ENCODE measurements at regions not wholly inside any gene's neighbourhood (a gene's known extent, or its start where the extent isn't known, plus 50 kb on each side); places are given as distances from the start of the nearest gene placed in this dataset.

DNA sequence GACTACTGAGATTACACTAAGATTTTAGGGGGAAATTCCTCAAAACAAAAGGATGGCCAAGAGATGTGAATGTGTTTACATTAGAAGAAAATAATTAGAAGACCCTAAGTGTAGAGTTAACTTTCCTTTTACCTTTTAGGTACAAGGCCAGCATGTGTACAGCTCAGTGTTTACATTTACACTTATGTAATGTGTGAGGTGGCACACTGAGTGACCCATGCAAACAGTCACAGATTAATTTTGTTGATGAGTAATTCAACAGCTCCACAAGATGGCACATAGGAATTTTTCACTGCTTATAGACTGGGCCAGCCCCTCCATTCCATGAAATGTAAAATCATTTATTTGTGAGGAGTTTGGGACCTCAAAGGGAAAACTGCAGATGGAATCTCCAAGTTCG lies 90.1 kb upstream of the SLC12A2 start:
- H3K27ac ChIP-seq, result no peak overlapping the region
- H3K4me3 ChIP-seq, result no peak overlapping the region
- peaks cover 13% of the 10 kb centered on the region for H3K4me1 ChIP-seq
- H3K4me2 ChIP-seq, result peak overlapping the region; percentile 11; the same call in 1 of the 3 replicates
- DNase-seq (ENCODE audit: low read depth in 1 of 2, low spot score in 1 of 2) (no peak), FAIRE-seq (no peak), ATAC-seq (no peak)
- ChIA-PET POLR2A (no interaction called here), CTCF (no interaction called here)
- H3K9me3 ChIP-seq, result no peaks in the 10 kb centered on the region
- TF ChIP-seq ZSCAN20 (CRISPR knock-in tag; IDR thresholded peaks at IDR 0.05) (no peak), REST (IDR thresholded peaks at IDR 0.05) (no peak), RAD21 (conservative IDR thresholded peaks at IDR 0.05 in 1 of 2, IDR thresholded peaks at IDR 0.05 in 1 of 2) (no peak), RNF2 (IDR thresholded peaks at IDR 0.05; ENCODE audit: borderline replicate concordance, low read depth) (no peak), POLR2A (IDR thresholded peaks at IDR 0.05; ENCODE audit: low read length) (no peak), NR3C1 (IDR thresholded peaks at IDR 0.05) (no peak), KDM5A (IDR thresholded peaks at IDR 0.05) (no peak), ZC3H11A (IDR thresholded peaks at IDR 0.05) (no peak), HMGXB4 (CRISPR knock-in tag; IDR thresholded peaks at IDR 0.05; ENCODE audit: borderline replicate concordance) (no peak), TFCP2L1 (CRISPR knock-in tag; IDR thresholded peaks at IDR 0.05) (no peak), JUN (IDR thresholded peaks at IDR 0.05) (no peak), FOSB (CRISPR knock-in tag; IDR thresholded peaks at IDR 0.05) (no peak), CTCF (IDR thresholded peaks at IDR 0.05) (no peak), HOXB5 (CRISPR knock-in tag; IDR thresholded peaks at IDR 0.05) (no peak)
- TF ChIP-seq, protein P1, sequence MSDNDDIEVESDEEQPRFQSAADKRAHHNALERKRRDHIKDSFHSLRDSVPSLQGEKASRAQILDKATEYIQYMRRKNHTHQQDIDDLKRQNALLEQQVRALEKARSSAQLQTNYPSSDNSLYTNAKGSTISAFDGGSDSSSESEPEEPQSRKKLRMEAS (IDR thresholded peaks at IDR 0.05), result no peak
- 100% methylated on average over 1 of the region's 1 CpG for WGBS (ENCODE audit: missing lambda C conversion rate)

DNA sequence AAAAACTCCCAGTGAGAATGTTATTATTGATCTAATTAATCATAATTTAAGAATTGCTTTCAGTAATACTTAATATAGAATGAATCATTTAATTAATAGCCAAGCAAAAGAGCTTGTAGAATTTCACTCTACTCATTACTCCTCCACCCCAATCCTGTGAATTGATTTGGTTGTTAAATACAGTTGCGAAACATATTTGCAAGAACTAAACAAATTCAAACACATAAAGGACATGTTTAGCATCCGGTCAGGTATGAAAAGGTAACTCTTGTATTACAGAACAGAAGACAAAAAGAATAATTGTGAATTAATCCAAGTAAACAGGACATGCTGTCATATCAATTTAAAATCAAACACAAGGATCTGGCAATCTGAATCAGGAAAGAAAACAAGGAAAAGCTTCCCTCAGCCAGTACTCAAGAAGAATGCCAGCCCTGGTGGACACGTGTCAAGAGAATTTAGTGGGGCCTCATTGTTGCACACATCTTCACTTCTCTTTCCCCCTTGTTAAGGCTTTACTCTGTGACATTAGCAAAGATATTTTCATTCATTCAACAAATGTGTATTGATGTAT lies 89.4 kb upstream of the SLC12A2 start:
- no peak overlapping the region for H3K4me3 ChIP-seq
- ChIA-PET POLR2A (no interaction called here), CTCF (no interaction called here)
- FAIRE-seq (peak; percentile 13), ATAC-seq (no peak), DNase-seq (ENCODE audit: low read depth in 1 of 2, low spot score in 1 of 2) (no peak)
- H3K27ac ChIP-seq, result no peak overlapping the region
- 70% methylated on average over 3 of the region's 3 CpGs for WGBS (ENCODE audit: missing lambda C conversion rate)
- TF ChIP-seq ZFP36 (IDR thresholded peaks at IDR 0.05; ENCODE audit: borderline replicate concordance, partially characterized antibody) (no peak), CHD4 (IDR thresholded peaks at IDR 0.05; ENCODE audit: borderline replicate concordance) (no peak), RCOR1 (IDR thresholded peaks at IDR 0.05; ENCODE audit: low read depth, low read length) (no peak), USF2 (IDR thresholded peaks at IDR 0.05) (no peak), HOXB5 (CRISPR knock-in tag; IDR thresholded peaks at IDR 0.05) (no peak), RNF2 (IDR thresholded peaks at IDR 0.05; ENCODE audit: borderline replicate concordance, low read depth) (no peak), HDAC2 (IDR thresholded peaks at IDR 0.05) (no peak), RARB (CRISPR knock-in tag; IDR thresholded peaks at IDR 0.05) (no peak), NPAS2 (CRISPR knock-in tag; IDR thresholded peaks at IDR 0.05; ENCODE audit: borderline replicate concordance) (no peak), HOXA7 (CRISPR knock-in tag; IDR thresholded peaks at IDR 0.05) (no peak), KDM1A (IDR thresholded peaks at IDR 0.05; ENCODE audit: low read depth) (no peak), EP300 (IDR thresholded peaks at IDR 0.05) (no peak), CBX2 (IDR thresholded peaks at IDR 0.05; ENCODE audit: borderline replicate concordance, low read depth) (no peak), CEBPB (IDR thresholded peaks at IDR 0.05) (no peak; a peak in 1 of 4 replicates), EHF (CRISPR knock-in tag; IDR thresholded peaks at IDR 0.05) (no peak), MYC (IDR thresholded peaks at IDR 0.05; ENCODE audit: borderline replicate concordance, low read length) (no peak)
- TF ChIP-seq, protein P1 (IDR thresholded peaks at IDR 0.05), result no peak
- no peaks in the 10 kb centered on the region for H3K9me3 ChIP-seq
- no peak overlapping the region for H3K4me2 ChIP-seq
- H3K4me1 ChIP-seq, result peaks cover 12% of the 10 kb centered on the region
